SH-SY5Y (cell line): ENCODE measurements at regions not wholly inside any gene's neighbourhood (a gene's known extent, or its start where the extent isn't known, plus 50 kb on each side); places are given as distances from the start of the nearest gene placed in this dataset.

Source experiments
- GATA2 ChIP-seq: IDR thresholded peaks from 2 replicates; pipeline ENCODE4 v1.6.1; 2011; ENCODE audit warnings: mild to moderate bottlenecking, low read depth, low read length
- GATA3 ChIP-seq: IDR thresholded peaks from 2 replicates; pipeline ENCODE4 v1.6.1; 2011; ENCODE audit warnings: low read depth, mild to moderate bottlenecking, low read length, moderate library complexity

DNA sequence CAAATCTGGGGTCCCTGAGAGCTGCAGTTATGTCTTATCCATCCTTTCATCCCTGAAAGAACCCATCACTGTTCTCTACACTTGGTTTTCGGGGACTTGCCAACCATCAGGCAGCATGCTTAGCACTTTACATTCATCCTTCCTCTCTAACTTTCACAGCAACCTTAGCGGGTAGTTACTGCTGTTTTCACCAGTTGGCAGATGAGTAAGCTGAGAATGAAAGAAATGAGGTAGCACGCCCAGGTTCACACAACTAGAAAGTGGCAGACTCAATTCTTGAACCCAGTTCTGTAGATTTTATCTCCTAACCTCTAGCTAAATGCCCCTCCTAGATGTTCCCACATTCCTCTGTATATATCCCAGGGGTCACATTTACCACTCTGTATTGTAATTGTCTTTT lies 342.0 kb upstream of the WWC1 start:
- TF ChIP-seq GATA2 (no peak), GATA3 (no peak)
